OCI-LY3 (cell line): ENCODE measurements at regions not wholly inside any gene's neighbourhood (a gene's known extent, or its start where the extent isn't known, plus 50 kb on each side); places are given as distances from the start of the nearest gene placed in this dataset.

Experiments
- EZH2phosphoT487 ChIP-seq: fragments of 200-600 bp; shearing (Covaris generic); IDR thresholded peaks from 2 replicates; pipeline ENCODE4 v1.6.1; 2018; ENCODE audit warnings: antibody characterized with exemption, mixed run types, low read depth
- TF ChIP-seq, protein P1 (sequence below): fragments of 200-600, 300-600 bp; sonication (generic); IDR thresholded peaks from 2 replicates; pipeline ENCODE4 v1.5.1; 2014; ENCODE audit warnings: antibody characterized with exemption, low read length, low read depth

- TF ChIP-seq, protein P1, sequence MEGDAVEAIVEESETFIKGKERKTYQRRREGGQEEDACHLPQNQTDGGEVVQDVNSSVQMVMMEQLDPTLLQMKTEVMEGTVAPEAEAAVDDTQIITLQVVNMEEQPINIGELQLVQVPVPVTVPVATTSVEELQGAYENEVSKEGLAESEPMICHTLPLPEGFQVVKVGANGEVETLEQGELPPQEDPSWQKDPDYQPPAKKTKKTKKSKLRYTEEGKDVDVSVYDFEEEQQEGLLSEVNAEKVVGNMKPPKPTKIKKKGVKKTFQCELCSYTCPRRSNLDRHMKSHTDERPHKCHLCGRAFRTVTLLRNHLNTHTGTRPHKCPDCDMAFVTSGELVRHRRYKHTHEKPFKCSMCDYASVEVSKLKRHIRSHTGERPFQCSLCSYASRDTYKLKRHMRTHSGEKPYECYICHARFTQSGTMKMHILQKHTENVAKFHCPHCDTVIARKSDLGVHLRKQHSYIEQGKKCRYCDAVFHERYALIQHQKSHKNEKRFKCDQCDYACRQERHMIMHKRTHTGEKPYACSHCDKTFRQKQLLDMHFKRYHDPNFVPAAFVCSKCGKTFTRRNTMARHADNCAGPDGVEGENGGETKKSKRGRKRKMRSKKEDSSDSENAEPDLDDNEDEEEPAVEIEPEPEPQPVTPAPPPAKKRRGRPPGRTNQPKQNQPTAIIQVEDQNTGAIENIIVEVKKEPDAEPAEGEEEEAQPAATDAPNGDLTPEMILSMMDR: no peak
- TF ChIP-seq EZH2phosphoT487: no peak
Measured at GRCh38 chr4:22021106-22021505, 72.5 kb upstream of the KCNIP4 start.
